ENCODE measurements at regions not wholly inside any gene's neighbourhood (a gene's known extent, or its start where the extent isn't known, plus 50 kb on each side); places are given as distances from the start of the nearest gene placed in this dataset.

DNA sequence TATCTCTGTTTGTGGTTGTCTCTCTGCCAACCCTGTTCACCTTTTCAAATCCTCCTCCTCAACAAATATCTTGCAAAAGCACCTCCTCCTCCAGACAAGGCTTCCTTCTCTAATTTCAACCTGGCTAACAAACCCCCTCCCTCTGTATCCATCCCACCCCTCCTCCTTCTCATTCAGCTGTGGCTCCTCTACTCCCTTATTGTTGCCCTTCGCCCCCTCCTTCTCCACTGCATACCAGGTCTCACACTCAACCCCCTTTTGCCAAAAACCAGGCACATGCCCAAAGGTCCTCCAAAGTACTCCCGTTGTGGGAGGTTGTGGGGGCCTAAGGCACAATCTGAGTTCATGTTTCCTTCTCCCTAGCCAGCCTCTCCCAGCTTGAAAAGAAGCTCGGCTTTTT is 110.6 kb downstream of the JRKL start:
- Histone ChIP-seq H3K4me1 (ENCODE audit: insufficient read depth, low read length) (no peaks in the 10 kb centered on the region), H3K27ac (ENCODE audit: low read length) (no peak overlapping the region), H3K27me3 (ENCODE audit: low read length) (peaks cover 51% of the 10 kb centered on the region), H3K4me3 (ENCODE audit: low read length) (no peak overlapping the region), H3F3A (ENCODE audit: low read length, unreplicated experiment) (no peaks in the 10 kb centered on the region), H2AFZ (ENCODE audit: low read length) (no peak overlapping the region), H3K36me3 (ENCODE audit: low read depth, low read length) (no peaks in the 10 kb centered on the region), H4K20me1 (ENCODE audit: low read length) (no peaks in the 10 kb centered on the region), H3K4me2 (ENCODE audit: low read length) (no peak overlapping the region), H3K9me3 (ENCODE audit: low read length) (no peaks in the 10 kb centered on the region), H3K9me2 (replicated peaks; ENCODE audit: low read length) (no peaks in the 10 kb centered on the region), H3K79me2 (ENCODE audit: low read length) (no peaks in the 10 kb centered on the region), H3K9ac (ENCODE audit: low read length) (no peak overlapping the region)
- ChIA-PET POLR2A (ENCODE audit: unreplicated experiment) (no interaction called here), CTCF (no interaction called here)
- ATAC-seq (no peak), DNase-seq (no peak)
- no TSS peak for BruUV-seq (replicated peaks)
- intact Hi-C loops (cut with micrococcal nuclease), result no loop called here
- TF ChIP-seq, protein P1, sequence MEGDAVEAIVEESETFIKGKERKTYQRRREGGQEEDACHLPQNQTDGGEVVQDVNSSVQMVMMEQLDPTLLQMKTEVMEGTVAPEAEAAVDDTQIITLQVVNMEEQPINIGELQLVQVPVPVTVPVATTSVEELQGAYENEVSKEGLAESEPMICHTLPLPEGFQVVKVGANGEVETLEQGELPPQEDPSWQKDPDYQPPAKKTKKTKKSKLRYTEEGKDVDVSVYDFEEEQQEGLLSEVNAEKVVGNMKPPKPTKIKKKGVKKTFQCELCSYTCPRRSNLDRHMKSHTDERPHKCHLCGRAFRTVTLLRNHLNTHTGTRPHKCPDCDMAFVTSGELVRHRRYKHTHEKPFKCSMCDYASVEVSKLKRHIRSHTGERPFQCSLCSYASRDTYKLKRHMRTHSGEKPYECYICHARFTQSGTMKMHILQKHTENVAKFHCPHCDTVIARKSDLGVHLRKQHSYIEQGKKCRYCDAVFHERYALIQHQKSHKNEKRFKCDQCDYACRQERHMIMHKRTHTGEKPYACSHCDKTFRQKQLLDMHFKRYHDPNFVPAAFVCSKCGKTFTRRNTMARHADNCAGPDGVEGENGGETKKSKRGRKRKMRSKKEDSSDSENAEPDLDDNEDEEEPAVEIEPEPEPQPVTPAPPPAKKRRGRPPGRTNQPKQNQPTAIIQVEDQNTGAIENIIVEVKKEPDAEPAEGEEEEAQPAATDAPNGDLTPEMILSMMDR (conservative IDR thresholded peaks at IDR 0.05; ENCODE audit: low read depth, low read length), result no peak
- no peak for TF ChIP-seq EZH2 (IDR thresholded peaks at IDR 0.05; ENCODE audit: low read length, unreplicated experiment)
- no peak for TF ChIP-seq EZH2phosphoT487 (IDR thresholded peaks at IDR 0.05; ENCODE audit: borderline replicate concordance, low read length)

DNA sequence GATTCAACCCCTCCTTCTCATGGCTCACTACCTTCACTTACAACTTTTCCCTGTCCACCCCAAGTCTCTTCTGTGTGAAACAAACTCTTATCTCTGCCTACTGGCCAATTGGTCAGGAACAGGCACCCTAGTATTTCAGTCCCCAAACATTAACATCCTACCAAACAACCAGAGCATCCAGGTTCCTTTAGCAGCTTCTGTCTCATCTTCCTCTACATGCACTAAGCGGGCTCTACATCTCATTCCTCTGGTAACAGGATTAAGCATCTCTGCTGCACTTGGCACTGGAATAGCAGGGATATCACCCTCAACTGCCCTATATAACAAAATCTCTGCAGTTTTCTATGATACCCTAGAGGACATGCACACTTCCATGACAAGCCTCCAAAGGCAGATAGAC is 116.2 kb downstream of the JRKL start:
- H3K4me2 ChIP-seq (ENCODE audit: low read length), result no peak overlapping the region
- H3K9ac ChIP-seq (ENCODE audit: low read length), result no peak overlapping the region
- peaks cover 88% of the 10 kb centered on the region for H3K27me3 ChIP-seq (ENCODE audit: low read length)
- H4K20me1 ChIP-seq (ENCODE audit: low read length), result no peaks in the 10 kb centered on the region
- ChIA-PET CTCF (no interaction called here), POLR2A (ENCODE audit: unreplicated experiment) (no interaction called here)
- intact Hi-C loops (cut with micrococcal nuclease), result no loop called here
- no peaks in the 10 kb centered on the region for H3K9me3 ChIP-seq (ENCODE audit: low read length)
- ATAC-seq, result no peak
- DNase-seq, result no peak
- H3K4me1 ChIP-seq (ENCODE audit: insufficient read depth, low read length), result no peaks in the 10 kb centered on the region
- H3K4me3 ChIP-seq (ENCODE audit: low read length), result no peak overlapping the region
- BruUV-seq (replicated peaks), result no TSS peak
- no peaks in the 10 kb centered on the region for H3K79me2 ChIP-seq (ENCODE audit: low read length)
- TF ChIP-seq EZH2 (IDR thresholded peaks at IDR 0.05; ENCODE audit: low read length, unreplicated experiment) (no peak), EZH2phosphoT487 (IDR thresholded peaks at IDR 0.05; ENCODE audit: borderline replicate concordance, low read length) (no peak)
- TF ChIP-seq, protein P1 (conservative IDR thresholded peaks at IDR 0.05; ENCODE audit: low read depth, low read length), result no peak
- H3F3A ChIP-seq (ENCODE audit: low read length, unreplicated experiment), result no peaks in the 10 kb centered on the region
- H3K27ac ChIP-seq (ENCODE audit: low read length), result no peak overlapping the region
- H3K36me3 ChIP-seq (ENCODE audit: low read depth, low read length), result no peaks in the 10 kb centered on the region
- no peaks in the 10 kb centered on the region for H3K9me2 ChIP-seq (replicated peaks; ENCODE audit: low read length)
- H2AFZ ChIP-seq (ENCODE audit: low read length), result no peak overlapping the region

DNA sequence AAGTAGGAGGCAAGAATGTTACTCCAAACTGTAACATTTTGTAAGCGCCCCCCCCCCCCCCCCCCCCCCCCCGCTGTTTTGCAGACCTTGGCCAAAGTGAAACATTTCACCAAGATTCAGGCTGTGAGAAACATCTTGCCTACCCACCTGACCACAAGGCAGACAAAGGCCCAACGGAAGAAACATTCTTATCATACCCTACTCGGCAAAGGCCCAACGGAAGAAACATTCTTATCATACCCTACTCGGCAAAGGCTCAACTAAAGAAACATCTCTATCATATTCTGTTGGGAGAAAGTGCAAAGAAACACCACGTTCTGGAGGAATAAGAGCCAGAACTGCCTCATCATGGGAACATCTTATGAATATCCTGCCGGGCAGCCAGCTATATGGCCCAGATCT is 117.1 kb downstream of the JRKL start:
- TF ChIP-seq, protein P1 (conservative IDR thresholded peaks at IDR 0.05; ENCODE audit: low read depth, low read length), result no peak
- TF ChIP-seq EZH2phosphoT487 (IDR thresholded peaks at IDR 0.05; ENCODE audit: borderline replicate concordance, low read length), result no peak
- no peak for TF ChIP-seq EZH2 (IDR thresholded peaks at IDR 0.05; ENCODE audit: low read length, unreplicated experiment)
- CTCF ChIA-PET, result no interaction called here
- no TSS peak for BruUV-seq (replicated peaks)

More for the DNA sequence above, 117.1 kb downstream of the JRKL start:
- ATAC-seq, result no peak
- H4K20me1 ChIP-seq (ENCODE audit: low read length), result no peaks in the 10 kb centered on the region
- POLR2A ChIA-PET (ENCODE audit: unreplicated experiment), result no interaction called here
- H3K9me2 ChIP-seq (replicated peaks; ENCODE audit: low read length), result no peaks in the 10 kb centered on the region
- H3K9me3 ChIP-seq (ENCODE audit: low read length), result no peaks in the 10 kb centered on the region
- no peak overlapping the region for H3K27ac ChIP-seq (ENCODE audit: low read length)
- DNase-seq, result no peak
- peaks cover 85% of the 10 kb centered on the region for H3K27me3 ChIP-seq (ENCODE audit: low read length)
- intact Hi-C loops (cut with micrococcal nuclease), result no loop called here
- no peaks in the 10 kb centered on the region for H3K4me1 ChIP-seq (ENCODE audit: insufficient read depth, low read length)
- no peak overlapping the region for H3K9ac ChIP-seq (ENCODE audit: low read length)
- H3K4me2 ChIP-seq (ENCODE audit: low read length), result no peak overlapping the region
- H3F3A ChIP-seq (ENCODE audit: low read length, unreplicated experiment), result no peaks in the 10 kb centered on the region
- H3K4me3 ChIP-seq (ENCODE audit: low read length), result no peak overlapping the region
- no peak overlapping the region for H2AFZ ChIP-seq (ENCODE audit: low read length)
- no peaks in the 10 kb centered on the region for H3K36me3 ChIP-seq (ENCODE audit: low read depth, low read length)
- no peaks in the 10 kb centered on the region for H3K79me2 ChIP-seq (ENCODE audit: low read length)
